HG03378 (cell line): ENCODE measurements at regions not wholly inside any gene's neighbourhood (a gene's known extent, or its start where the extent isn't known, plus 50 kb on each side); places are given as distances from the start of the nearest gene placed in this dataset.

ENCODE experiments used
- ATAC-seq: cut with Tn5 transposase; IDR thresholded peaks from one replicate; pipeline ENCODE4 v1.9.1; 2021; ENCODE audit warnings: mild to moderate bottlenecking, moderate library complexity; ENCODE audit not compliant: unreplicated experiment

DNA sequence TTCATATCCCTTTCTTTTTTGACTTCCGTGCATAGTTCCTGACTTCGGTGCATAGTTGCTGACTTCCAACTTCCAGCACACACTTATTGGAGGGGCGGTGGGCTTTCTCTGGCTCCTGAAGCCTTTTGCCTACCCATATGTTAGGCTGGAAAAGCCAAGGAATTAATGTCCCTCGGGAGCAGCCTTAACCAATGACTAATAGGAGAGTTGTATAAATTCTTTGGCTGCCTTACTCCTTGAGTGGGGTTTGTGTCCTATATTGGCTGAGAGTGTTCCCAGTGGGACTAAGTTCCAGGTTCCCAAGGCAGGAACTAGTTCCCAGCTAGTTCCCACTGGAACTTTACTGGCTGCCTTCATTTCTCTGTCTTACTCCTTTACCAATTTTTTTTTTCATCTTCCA, 105.7 kb downstream of the ZNF326 start:
- ATAC-seq: no peak

DNA sequence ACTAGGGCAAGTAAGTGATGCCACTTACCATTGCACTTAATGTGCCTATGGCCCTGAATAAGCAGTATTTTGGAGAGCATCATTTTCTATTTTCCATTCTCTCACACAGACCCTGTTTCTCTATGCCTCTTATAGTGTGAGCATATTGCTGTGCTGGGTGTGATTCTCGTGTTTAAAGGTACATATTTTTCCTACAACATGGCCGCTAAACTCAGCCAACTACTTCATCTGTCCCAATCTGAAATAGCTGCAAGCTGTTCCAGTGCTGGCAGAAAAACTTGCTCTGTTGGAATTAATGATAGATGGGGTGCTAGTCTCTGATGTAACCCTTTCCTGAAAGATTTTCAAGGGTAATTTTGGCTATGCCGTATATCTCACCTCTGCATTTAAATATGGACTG, 97.5 kb downstream of the ZNF326 start:
- no peak for ATAC-seq
